ENCODE measurements at regions not wholly inside any gene's neighbourhood (a gene's known extent, or its start where the extent isn't known, plus 50 kb on each side); places are given as distances from the start of the nearest gene placed in this dataset.

DNA sequence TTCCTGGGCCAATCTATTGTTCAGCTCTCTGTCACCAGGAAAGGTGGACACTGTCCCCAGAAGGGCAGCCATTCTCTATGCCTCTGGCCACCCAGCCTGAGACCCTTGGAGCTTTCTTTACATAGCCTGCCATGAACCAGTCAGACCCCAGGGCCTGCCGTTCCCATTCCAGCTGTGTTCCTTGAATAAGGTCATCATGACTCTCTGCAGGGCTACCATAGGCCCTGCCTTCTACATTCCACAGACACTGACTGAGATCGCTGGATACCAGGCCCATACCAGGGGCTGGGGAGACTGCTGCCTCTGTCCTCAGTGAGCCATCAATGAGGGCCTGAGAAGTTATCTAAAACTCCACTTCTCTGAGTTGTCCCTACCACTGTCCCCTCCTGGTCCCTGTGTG lies 75.5 kb downstream of the SYNE3 start:
- Mint-ChIP-seq H3K4me1 (peaks cover 7 to 22% (median 7%) of the 10 kb centered on the region in 4 donors), H3K27ac (peak overlapping the region in 1 of 10 donors; percentile 59), H3K27me3 (no peaks in the 10 kb centered on the region), H3K4me3 (no peak overlapping the region), H3K36me3 (peaks cover 4 to 72% (median 17%) of the 10 kb centered on the region in 3 donors), H3K9me3 (no peaks in the 10 kb centered on the region)
- ATAC-seq = no peak
- peak in 1 of 10 donors; percentile 36 for DNase-seq
- POLR2A ChIA-PET = interaction anchor here (0.9 to 2.4 kb wide), 3 partner anchors 83 to 93 kb away, joined by 3 to 13 read pairs (median 9); partner anchors contain the start of gene GLRX5

DNA sequence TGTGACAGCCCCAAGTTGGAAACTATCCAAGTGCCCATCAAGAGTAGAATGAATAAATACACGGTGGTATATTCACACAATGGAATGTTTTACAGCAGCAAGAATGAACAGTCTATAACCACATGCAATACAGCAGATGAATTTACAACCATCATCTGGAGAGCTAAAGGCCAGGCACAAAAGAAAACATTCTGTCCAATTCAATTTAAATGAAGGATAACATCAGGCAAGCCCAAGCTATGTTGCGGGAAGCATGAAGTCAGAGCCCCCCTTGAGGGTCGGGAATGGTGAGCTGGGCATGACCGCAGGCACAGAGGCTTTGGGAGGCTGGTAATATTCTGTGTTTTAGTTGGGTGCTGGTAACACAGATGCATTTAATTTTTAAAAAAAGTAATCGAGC lies 76.0 kb downstream of the SYNE3 start:
- Mint-ChIP-seq H3K36me3 (peaks cover 9 to 74% (median 21%) of the 10 kb centered on the region in 3 donors), H3K27me3 (no peaks in the 10 kb centered on the region), H3K4me3 (no peak overlapping the region)

DNA sequence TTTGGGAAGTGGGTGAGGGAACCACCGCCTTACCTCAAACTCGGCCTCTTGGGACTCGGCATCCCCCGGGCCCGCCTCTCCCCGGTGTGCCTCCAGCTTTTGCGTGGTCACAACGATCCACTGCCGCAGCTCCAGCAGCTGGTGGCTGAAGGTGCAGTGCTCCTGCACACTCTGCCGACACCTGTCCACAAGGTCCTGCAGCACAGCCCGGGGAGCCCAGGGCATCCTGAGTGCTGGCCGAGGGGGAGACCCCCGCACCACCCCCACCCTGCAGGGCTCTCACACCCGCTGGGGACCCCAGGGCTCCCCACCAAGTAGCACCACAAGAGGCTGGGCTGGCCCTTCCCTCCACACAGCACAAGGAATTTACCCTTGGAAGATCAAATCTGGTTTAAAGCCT lies 76.6 kb downstream of the SYNE3 start:
- no peak for ATAC-seq
- Mint-ChIP-seq H3K36me3 (peaks cover 15 to 74% (median 26%) of the 10 kb centered on the region in 3 donors), H3K4me1 (peaks cover 7 to 22% (median 7%) of the 10 kb centered on the region in 4 donors), H3K27me3 (no peaks in the 10 kb centered on the region), H3K27ac (no peak overlapping the region), H3K4me3 (no peak overlapping the region), H3K9me3 (peaks cover 0 to 4% (median 0%) of the 10 kb centered on the region in 9 donors)
- POLR2A ChIA-PET = interaction anchor here (0.6 kb wide), 1 partner anchor 282 kb away, joined by 3 read pairs; no protein-coding TSS in a partner anchor
- DNase-seq = peak in 1 of 10 donors; percentile 55

More for the DNA sequence above, 76.0 kb downstream of the SYNE3 start:
- Mint-ChIP-seq H3K4me1 (peaks cover 7 to 22% (median 7%) of the 10 kb centered on the region in 4 donors), H3K9me3 (no peaks in the 10 kb centered on the region), H3K27ac (no peak overlapping the region)
- DNase-seq (no peak), ATAC-seq (no peak)
- POLR2A ChIA-PET = interaction anchor here (0.9 to 2.4 kb wide), 2 partner anchors 83 to 87 kb away, joined by 3 to 13 read pairs; no protein-coding TSS in a partner anchor

DNA sequence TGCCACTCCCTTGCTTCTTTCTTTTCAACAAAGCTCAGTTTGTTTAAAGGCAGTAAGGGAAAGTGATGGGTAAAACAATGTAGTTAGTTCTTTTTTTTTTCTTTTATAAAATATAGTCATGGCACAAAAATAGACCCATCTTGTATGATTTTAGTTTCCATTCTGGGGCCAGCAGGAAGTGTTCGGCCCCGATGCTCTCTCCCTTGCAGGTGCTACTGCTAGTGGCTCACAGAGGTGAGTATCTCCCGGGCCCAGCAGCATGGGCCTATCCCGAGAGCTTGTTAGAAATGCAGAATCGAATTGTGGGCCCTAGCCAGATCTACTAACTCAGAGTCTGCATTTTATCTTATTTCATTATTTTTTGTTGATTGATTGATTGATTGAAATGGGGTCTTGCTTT lies 78.7 kb downstream of the SYNE3 start:
- H3K4me1 Mint-ChIP-seq = peaks cover 3 to 20% (median 5%) of the 10 kb centered on the region in 4 donors
- DNase-seq (no peak), ATAC-seq (no peak)
- POLR2A ChIA-PET = no interaction called here
- H3K27me3 Mint-ChIP-seq = no peaks in the 10 kb centered on the region
- peaks cover 16 to 84% (median 23%) of the 10 kb centered on the region in 3 donors for H3K36me3 Mint-ChIP-seq
- peak overlapping the region in 4 of 10 donors; percentile 34 to 84 (median 68) for H3K27ac Mint-ChIP-seq
- H3K4me3 Mint-ChIP-seq = no peak overlapping the region
- H3K9me3 Mint-ChIP-seq = peaks cover 0 to 4% (median 0%) of the 10 kb centered on the region in 9 donors

DNA sequence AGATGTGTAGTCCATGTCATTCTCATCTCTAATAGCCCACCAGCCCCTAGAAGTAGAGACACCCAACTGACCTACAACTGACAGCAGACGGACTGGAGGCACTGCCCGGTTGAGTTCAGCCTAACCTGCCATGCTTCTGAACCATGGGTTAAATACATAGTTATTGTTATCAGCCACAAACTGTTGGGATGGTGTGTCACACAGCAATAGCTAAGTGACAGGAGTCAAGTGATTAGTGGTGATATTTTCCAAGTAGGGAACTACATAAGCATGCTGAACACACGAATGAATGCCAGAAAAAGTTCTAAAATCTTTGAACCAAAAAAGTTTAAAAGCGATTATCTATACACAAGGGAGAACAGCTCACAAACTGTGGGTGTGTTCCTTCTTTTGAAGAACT lies 80.1 kb downstream of the SYNE3 start:
- Mint-ChIP-seq H3K9me3 (peaks cover 0 to 4% (median 0%) of the 10 kb centered on the region in 9 donors), H3K4me3 (no peak overlapping the region), H3K4me1 (peaks cover 0 to 9% (median 1%) of the 10 kb centered on the region in 4 donors), H3K27me3 (no peaks in the 10 kb centered on the region), H3K27ac (no peak overlapping the region), H3K36me3 (peaks cover 16 to 88% (median 25%) of the 10 kb centered on the region in 3 donors)
- ATAC-seq = no peak
- POLR2A ChIA-PET = no interaction called here
- no peak for DNase-seq

DNA sequence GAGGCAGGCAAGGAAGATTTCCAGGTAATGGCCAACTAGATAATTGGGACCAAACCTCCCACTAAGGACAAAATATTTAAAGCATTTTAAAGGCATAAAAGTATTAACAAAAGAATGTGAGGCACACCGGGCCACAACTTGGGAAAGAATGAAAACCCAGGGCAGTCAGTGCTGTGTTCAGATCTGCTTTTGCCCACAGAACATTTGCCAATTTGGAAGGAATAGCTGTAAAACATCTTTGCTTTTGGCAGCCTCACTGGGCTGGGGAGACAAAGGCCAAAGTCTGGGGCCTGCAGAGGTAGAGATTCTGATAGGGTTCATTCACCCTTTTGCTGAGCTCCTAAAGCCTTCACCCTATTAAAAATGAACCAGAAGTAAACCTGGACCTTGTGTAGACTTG lies 82.3 kb downstream of the SYNE3 start:
- no peak overlapping the region for H3K27ac Mint-ChIP-seq
- peaks cover 16 to 93% (median 23%) of the 10 kb centered on the region in 3 donors for H3K36me3 Mint-ChIP-seq
- no peak for ATAC-seq
- no peak for DNase-seq
- H3K4me3 Mint-ChIP-seq = no peak overlapping the region
- H3K4me1 Mint-ChIP-seq = peaks cover 0 to 9% (median 1%) of the 10 kb centered on the region in 4 donors
- H3K27me3 Mint-ChIP-seq = no peaks in the 10 kb centered on the region
- H3K9me3 Mint-ChIP-seq = peaks cover 0 to 4% (median 0%) of the 10 kb centered on the region in 9 donors
- POLR2A ChIA-PET = no interaction called here

DNA sequence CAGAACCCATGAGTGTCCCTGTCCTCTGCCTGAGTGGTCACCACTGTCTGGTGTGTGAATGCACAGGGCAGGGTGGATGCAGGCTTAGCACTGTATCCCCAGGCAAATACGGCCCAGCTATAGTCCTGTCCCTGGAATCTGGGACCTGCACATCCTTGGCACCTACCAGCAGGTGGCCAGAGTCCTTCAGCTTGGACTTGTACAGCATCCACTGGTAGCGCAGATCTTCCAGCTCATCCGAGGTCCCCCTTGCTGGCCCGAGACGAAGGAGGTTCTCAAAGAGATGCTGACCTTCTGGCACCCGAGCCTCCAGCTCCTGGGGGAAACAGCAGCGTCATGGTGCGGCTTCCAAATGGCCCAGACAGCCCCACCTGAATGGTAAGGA lies 83.4 kb downstream of the SYNE3 start:
- no peak overlapping the region for H3K4me3 Mint-ChIP-seq
- H3K9me3 Mint-ChIP-seq = peaks cover 0 to 4% (median 0%) of the 10 kb centered on the region in 9 donors
- H3K27me3 Mint-ChIP-seq = no peaks in the 10 kb centered on the region
- POLR2A ChIA-PET = no interaction called here
- ATAC-seq (no peak), DNase-seq (no peak)
- H3K27ac Mint-ChIP-seq = no peak overlapping the region
- peaks cover 16 to 93% (median 23%) of the 10 kb centered on the region in 3 donors for H3K36me3 Mint-ChIP-seq
- H3K4me1 Mint-ChIP-seq = peaks cover 0 to 9% (median 1%) of the 10 kb centered on the region in 4 donors

DNA sequence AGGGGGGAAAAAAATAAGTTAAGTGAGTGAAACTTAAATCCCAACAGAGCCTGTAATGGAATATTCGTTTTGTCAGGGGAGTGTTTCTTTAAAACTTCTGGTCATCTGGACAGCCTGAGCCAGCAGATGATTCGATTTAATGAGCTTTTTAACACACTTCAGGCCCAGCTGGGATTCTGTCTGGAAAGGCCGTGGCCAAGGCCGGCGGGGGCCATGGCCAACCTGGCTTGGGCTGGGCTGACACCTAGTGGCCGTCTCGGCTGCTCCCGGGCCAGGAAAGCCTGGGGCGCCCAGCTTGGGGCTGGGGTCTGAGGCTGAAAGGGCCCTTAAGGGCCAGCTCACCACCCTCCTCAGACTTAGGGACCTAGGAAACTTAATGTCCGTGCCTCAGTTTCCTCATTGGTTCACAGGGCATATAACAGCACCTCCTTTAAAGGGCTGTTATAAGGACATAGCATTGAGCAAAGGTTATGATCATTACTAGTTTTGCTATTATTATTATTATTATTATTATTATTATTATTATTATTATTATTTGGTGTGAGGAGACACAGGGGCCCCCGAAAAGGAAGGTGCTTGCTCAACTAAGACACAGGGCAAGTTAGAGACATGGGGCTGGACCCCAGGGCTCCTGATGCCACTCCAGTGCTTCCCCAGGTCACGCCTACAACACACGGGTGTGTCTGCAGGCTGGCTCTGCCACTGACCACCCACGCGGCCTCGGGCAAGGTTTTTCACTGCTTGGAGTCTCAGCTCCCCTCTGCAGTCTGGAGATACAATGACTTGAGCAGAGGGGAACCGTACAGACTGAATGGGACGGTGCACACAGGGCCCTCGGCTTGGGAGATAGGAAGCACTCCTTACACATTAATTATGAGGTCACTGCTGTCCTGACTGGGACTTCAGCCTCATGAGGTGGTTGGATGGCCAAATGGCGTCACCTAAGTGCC lies 84.0 kb downstream of the SYNE3 start:
- H3K36me3 Mint-ChIP-seq = peaks cover 16 to 95% (median 22%) of the 10 kb centered on the region in 3 donors
- POLR2A ChIA-PET = no interaction called here
- peaks cover 0 to 4% (median 0%) of the 10 kb centered on the region in 9 donors for H3K9me3 Mint-ChIP-seq
- ATAC-seq = no peak
- H3K4me3 Mint-ChIP-seq = no peak overlapping the region
- H3K27ac Mint-ChIP-seq = peak overlapping the region in 1 of 10 donors; percentile 84
- peaks cover 0 to 6% (median 5%) of the 10 kb centered on the region in 4 donors for H3K4me1 Mint-ChIP-seq
- no peaks in the 10 kb centered on the region for H3K27me3 Mint-ChIP-seq
- DNase-seq = peak in 1 of 10 donors; percentile 55

DNA sequence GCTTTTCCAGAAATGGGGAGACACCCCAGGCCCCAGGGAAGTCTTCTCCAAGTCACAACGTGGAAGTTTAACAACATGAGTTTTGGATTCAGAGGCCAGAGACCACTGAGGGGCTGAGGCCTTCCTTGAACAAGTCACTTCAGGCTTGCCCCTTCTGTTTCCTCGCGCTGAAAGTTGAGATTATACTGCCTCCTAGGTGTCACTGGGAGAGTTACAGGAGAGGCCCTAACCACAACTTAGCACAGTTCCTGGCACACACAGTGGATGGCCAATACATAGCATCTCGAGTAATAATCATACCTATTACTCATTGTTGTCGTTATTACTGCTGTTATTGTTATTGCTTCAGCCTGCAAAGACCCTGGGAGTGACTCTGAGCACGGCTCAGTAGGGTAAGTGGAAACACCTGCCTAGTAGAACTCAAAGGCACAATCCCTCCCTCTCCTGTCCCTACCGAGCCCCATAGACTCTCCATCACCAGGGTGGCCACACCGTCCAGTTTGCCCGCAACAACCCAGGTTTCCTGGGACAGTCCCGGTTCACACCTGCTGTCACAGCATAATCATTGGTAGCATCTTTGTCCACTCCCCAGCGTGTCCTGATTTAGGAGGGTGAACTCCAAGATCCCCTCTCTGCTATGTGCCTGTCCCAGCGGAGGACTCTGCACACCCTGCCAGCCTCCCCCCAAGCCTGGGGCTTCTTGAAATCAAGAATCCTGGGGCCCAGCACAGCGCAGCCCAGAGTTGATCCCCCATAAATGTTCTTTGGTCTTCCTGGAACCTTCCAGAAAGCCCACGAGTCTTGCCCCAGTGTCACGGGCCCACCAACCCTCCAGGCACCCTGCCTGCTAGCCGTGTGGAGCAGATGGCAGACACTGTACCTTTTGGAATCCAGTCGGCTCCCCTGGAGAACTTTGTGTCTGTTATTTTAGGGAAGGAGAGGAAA lies 85.0 kb downstream of the SYNE3 start:
- Mint-ChIP-seq H3K9me3 (peaks cover 0 to 4% (median 0%) of the 10 kb centered on the region in 9 donors), H3K4me3 (no peak overlapping the region), H3K36me3 (peaks cover 15 to 87% (median 16%) of the 10 kb centered on the region in 3 donors), H3K4me1 (peaks cover 0 to 8% (median 4%) of the 10 kb centered on the region in 4 donors), H3K27ac (peak overlapping the region in 1 of 10 donors; percentile 84), H3K27me3 (no peaks in the 10 kb centered on the region)
- DNase-seq (peak in 2 of 10 donors; percentile 12 to 50), ATAC-seq (no peak)
- POLR2A ChIA-PET = no interaction called here

DNA sequence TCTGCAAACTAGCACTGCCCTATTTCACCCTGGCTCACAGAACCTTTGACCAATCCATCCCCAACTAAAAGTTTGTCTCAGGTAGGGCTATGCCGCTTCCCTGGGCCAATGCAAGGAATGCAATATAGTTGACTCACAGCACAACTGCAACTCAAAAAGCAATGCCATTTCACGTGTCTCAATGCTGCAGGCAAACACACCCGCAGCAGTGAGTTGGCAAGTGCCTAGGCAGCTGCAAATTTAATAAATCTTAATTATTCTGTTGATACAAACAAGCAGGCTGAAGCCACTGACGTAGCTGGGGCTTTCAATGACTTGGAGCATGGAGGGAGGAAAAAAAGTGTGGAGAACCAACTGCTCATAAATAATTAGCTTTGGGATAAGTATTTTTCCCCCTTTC lies 87.9 kb downstream of the SYNE3 start:
- H3K4me1 Mint-ChIP-seq = peaks cover 0 to 8% (median 4%) of the 10 kb centered on the region in 4 donors
- H3K27me3 Mint-ChIP-seq = no peaks in the 10 kb centered on the region
- peaks cover 0 to 76% (median 4%) of the 10 kb centered on the region in 3 donors for H3K36me3 Mint-ChIP-seq
- POLR2A ChIA-PET = no interaction called here
- no peak overlapping the region for H3K4me3 Mint-ChIP-seq
- DNase-seq = no peak
- peak overlapping the region in 1 of 10 donors; percentile 33 for H3K27ac Mint-ChIP-seq
- H3K9me3 Mint-ChIP-seq = no peaks in the 10 kb centered on the region
- no peak for ATAC-seq

DNA sequence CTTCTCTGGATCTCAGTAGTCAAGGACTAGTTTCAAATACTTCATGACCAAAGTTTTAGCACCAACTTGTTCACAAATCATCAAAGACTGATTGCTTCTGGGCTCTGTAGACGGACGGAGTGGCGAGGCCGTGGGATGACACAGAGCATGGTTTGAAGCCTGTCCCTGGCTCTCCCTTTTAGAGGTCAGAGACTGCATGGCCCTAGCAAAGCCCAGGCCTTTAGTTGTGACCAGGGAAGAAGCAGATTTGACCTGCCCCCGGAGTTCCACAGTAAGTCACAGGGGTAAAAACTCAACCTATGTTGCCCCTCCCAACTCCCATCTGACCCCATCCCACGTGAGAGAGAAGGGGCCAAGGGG lies 90.4 kb downstream of the SYNE3 start:
- Mint-ChIP-seq H3K27me3 (no peaks in the 10 kb centered on the region), H3K36me3 (peaks cover 8 to 73% (median 12%) of the 10 kb centered on the region in 3 donors), H3K9me3 (peaks cover 0 to 4% (median 0%) of the 10 kb centered on the region in 9 donors), H3K4me1 (peaks cover 0 to 8% (median 4%) of the 10 kb centered on the region in 4 donors), H3K27ac (no peak overlapping the region), H3K4me3 (no peak overlapping the region)
- DNase-seq (no peak), ATAC-seq (no peak)
- POLR2A ChIA-PET = interaction anchor here (1.1 kb wide), 1 partner anchor 16 kb away, joined by 3 read pairs; no protein-coding TSS in a partner anchor
